K562 (cell line): ENCODE measurements at regions not wholly inside any gene's neighbourhood (a gene's known extent, or its start where the extent isn't known, plus 50 kb on each side); places are given as distances from the start of the nearest gene placed in this dataset.

Experiments
- MAZ ChIP-seq, 2 experiments: fragments of 450-650 bp in 1 of 2; sonication (generic) in 1 of 2; formaldehyde crosslinking; IDR thresholded peaks in 1 of 2; conservative IDR thresholded peaks in 1 of 2; 2 replicates each; pipeline versions ENCODE4 v1.4.0 to v1.5.0; 2020; ENCODE audit warnings: mild to moderate bottlenecking in 1 of 2, missing genetic modification reagents in 1 of 2
- RNF2 ChIP-seq: sonication (generic); IDR thresholded peaks from 2 replicates; pipeline ENCODE4 v1.6.1; 2016
- ZSCAN29 ChIP-seq: fragments of 450-650 bp; IDR thresholded peaks from 2 replicates; pipeline ENCODE4 v1.6.1; 2017
- TF ChIP-seq, protein P1 (sequence below): fragments of 250-450 bp; sonication (Bioruptor Pico); IDR thresholded peaks from 2 replicates; pipeline ENCODE4 v1.4.0; 2020; ENCODE audit warnings: mild to moderate bottlenecking

DNA sequence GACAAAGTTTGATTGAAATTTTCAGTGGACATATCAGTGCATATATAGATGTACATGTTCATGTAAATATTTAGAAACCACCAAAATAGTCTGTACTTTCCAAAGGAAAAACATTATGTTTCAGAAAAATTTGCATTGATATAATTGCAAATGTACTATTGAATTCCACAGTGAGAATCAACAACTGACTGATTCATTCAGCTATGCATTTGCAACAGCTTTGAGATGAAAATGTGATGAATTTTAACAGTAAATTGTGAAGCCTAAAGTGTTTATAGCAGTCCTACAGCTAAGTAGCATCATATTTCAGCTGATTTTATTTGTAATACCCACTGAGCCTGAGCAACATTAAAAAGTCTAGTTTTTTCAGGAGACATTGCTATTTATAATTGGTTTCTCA lies 1647.4 kb upstream of the DDX18 start:
- TF ChIP-seq, protein P1, sequence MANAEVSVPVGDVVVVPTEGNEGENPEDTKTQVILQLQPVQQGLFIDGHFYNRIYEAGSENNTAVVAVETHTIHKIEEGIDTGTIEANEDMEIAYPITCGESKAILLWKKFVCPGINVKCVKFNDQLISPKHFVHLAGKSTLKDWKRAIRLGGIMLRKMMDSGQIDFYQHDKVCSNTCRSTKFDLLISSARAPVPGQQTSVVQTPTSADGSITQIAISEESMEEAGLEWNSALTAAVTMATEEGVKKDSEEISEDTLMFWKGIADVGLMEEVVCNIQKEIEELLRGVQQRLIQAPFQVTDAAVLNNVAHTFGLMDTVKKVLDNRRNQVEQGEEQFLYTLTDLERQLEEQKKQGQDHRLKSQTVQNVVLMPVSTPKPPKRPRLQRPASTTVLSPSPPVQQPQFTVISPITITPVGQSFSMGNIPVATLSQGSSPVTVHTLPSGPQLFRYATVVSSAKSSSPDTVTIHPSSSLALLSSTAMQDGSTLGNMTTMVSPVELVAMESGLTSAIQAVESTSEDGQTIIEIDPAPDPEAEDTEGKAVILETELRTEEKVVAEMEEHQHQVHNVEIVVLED: no peak
- no peak for TF ChIP-seq RNF2
- TF ChIP-seq ZSCAN29: no peak
- TF ChIP-seq MAZ (CRISPR knock-in tag; conservative IDR thresholded peaks at IDR 0.05 in 1 of 2, IDR thresholded peaks at IDR 0.05 in 1 of 2): no peak
